ENCODE measurements at regions not wholly inside any gene's neighbourhood (a gene's known extent, or its start where the extent isn't known, plus 50 kb on each side); places are given as distances from the start of the nearest gene placed in this dataset.

- Histone ChIP-seq H3K4me1 (no peaks in the 10 kb centered on the region), H3K4me2 (ENCODE audit: low read length) (no peak overlapping the region), H3K36me3 (ENCODE audit: control insufficient read depth, insufficient read depth, low read length) (no peaks in the 10 kb centered on the region), H3K9me3 (ENCODE audit: control insufficient read depth, low read length) (no peaks in the 10 kb centered on the region), H2AFZ (no peak overlapping the region), H3K79me2 (no peaks in the 10 kb centered on the region), H3K27me3 (ENCODE audit: control insufficient read depth, insufficient read depth, low read length) (no peaks in the 10 kb centered on the region), H3K27ac (no peak overlapping the region), H3K9ac (no peak overlapping the region), H3K4me3 (ENCODE audit: low read depth, low read length) (no peak overlapping the region)
- no peak for TF ChIP-seq CTCF (IDR thresholded peaks at IDR 0.05)
Measured at GRCh38 chr4:129708784-129709183, 612.8 kb downstream of the C4orf33 start.

- H3K4me1 ChIP-seq = no peaks in the 10 kb centered on the region
- H3K27me3 ChIP-seq (ENCODE audit: control insufficient read depth, insufficient read depth, low read length) = no peaks in the 10 kb centered on the region
- TF ChIP-seq CTCF (IDR thresholded peaks at IDR 0.05) = no peak
- H2AFZ ChIP-seq = no peak overlapping the region
- H3K79me2 ChIP-seq = no peaks in the 10 kb centered on the region
- no peak overlapping the region for H3K4me2 ChIP-seq (ENCODE audit: low read length)
- H3K9ac ChIP-seq = no peak overlapping the region
- no peak overlapping the region for H3K27ac ChIP-seq
- no peaks in the 10 kb centered on the region for H3K36me3 ChIP-seq (ENCODE audit: control insufficient read depth, insufficient read depth, low read length)
- H3K4me3 ChIP-seq (ENCODE audit: low read depth, low read length) = no peak overlapping the region
- H3K9me3 ChIP-seq (ENCODE audit: control insufficient read depth, low read length) = no peaks in the 10 kb centered on the region
Measured at GRCh38 chr4:129738175-129738574, 642.2 kb downstream of the C4orf33 start.

- H2AFZ ChIP-seq = no peak overlapping the region
- H3K27me3 ChIP-seq (ENCODE audit: control insufficient read depth, insufficient read depth, low read length) = no peaks in the 10 kb centered on the region
- H3K36me3 ChIP-seq (ENCODE audit: control insufficient read depth, insufficient read depth, low read length) = no peaks in the 10 kb centered on the region
- no peaks in the 10 kb centered on the region for H3K9me3 ChIP-seq (ENCODE audit: control insufficient read depth, low read length)
- no peak overlapping the region for H3K27ac ChIP-seq
- H3K9ac ChIP-seq = no peak overlapping the region
- no peaks in the 10 kb centered on the region for H3K79me2 ChIP-seq
- no peak overlapping the region for H3K4me2 ChIP-seq (ENCODE audit: low read length)
- TF ChIP-seq CTCF (IDR thresholded peaks at IDR 0.05) = no peak
- H3K4me3 ChIP-seq (ENCODE audit: low read depth, low read length) = no peak overlapping the region
- no peaks in the 10 kb centered on the region for H3K4me1 ChIP-seq
Measured at GRCh38 chr4:129747756-129748155, 651.8 kb downstream of the C4orf33 start.

GRCh38 chr4:129748991-129749390, 653.0 kb downstream of the C4orf33 start:
- Histone ChIP-seq H3K9ac (no peak overlapping the region), H3K36me3 (ENCODE audit: control insufficient read depth, insufficient read depth, low read length) (no peaks in the 10 kb centered on the region), H3K4me2 (ENCODE audit: low read length) (no peak overlapping the region), H2AFZ (no peak overlapping the region), H3K4me1 (no peaks in the 10 kb centered on the region), H3K27ac (no peak overlapping the region), H3K79me2 (no peaks in the 10 kb centered on the region), H3K4me3 (ENCODE audit: low read depth, low read length) (no peak overlapping the region), H3K9me3 (ENCODE audit: control insufficient read depth, low read length) (no peaks in the 10 kb centered on the region), H3K27me3 (ENCODE audit: control insufficient read depth, insufficient read depth, low read length) (no peaks in the 10 kb centered on the region)
- no peak for TF ChIP-seq CTCF (IDR thresholded peaks at IDR 0.05)

GRCh38 chr4:129751646-129752045, 655.7 kb downstream of the C4orf33 start:
- H3K4me2 ChIP-seq (ENCODE audit: low read length) = no peak overlapping the region
- no peak for TF ChIP-seq CTCF (IDR thresholded peaks at IDR 0.05)
- H3K9ac ChIP-seq = no peak overlapping the region

More at GRCh38 chr4:129751646-129752045, 655.7 kb downstream of the C4orf33 start:
- H2AFZ ChIP-seq = no peak overlapping the region
- no peak overlapping the region for H3K27ac ChIP-seq
- no peak overlapping the region for H3K4me3 ChIP-seq (ENCODE audit: low read depth, low read length)
- H3K27me3 ChIP-seq (ENCODE audit: control insufficient read depth, insufficient read depth, low read length) = no peaks in the 10 kb centered on the region
- no peaks in the 10 kb centered on the region for H3K4me1 ChIP-seq
- H3K9me3 ChIP-seq (ENCODE audit: control insufficient read depth, low read length) = no peaks in the 10 kb centered on the region
- no peaks in the 10 kb centered on the region for H3K36me3 ChIP-seq (ENCODE audit: control insufficient read depth, insufficient read depth, low read length)
- no peaks in the 10 kb centered on the region for H3K79me2 ChIP-seq
